NCI-H774 (cell line): ENCODE measurements at regions not wholly inside any gene's neighbourhood (a gene's known extent, or its start where the extent isn't known, plus 50 kb on each side); places are given as distances from the start of the nearest gene placed in this dataset.

Source experiments
- DNase-seq: peaks from one replicate; lab custom pipeline; 2025; lab: John Stamatoyannopoulos, UW

- no peak for DNase-seq
Observed at GRCh38 chr6:25224242-25224641, 54.9 kb upstream of the CARMIL1 start.

DNA sequence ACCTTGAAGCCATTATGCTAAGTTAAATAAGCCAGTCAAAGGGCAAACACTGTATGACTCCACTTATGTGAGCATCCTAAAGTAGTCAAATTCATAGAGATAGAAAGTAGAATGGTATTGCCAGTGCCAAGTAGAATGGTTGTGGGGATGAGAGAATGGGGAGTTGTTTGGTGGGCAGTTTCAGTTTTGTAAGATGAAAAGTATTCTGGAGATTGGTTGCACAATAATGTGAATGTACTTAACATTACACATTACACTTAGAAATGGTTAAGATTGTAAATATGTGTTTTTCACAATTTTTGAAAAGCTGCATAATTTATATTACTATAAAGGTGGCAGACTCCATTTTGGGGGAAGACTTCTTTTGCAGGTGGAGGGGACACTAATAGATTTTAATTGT is 51.3 kb upstream of the CARMIL1 start:
- DNase-seq, result no peak
